ENCODE measurements at regions not wholly inside any gene's neighbourhood (a gene's known extent, or its start where the extent isn't known, plus 50 kb on each side); places are given as distances from the start of the nearest gene placed in this dataset.

GRCh38 chr22:47788461-47788860 lies 1026.0 kb downstream of the TBC1D22A start:
- DNase-seq (ENCODE audit: low read depth, low spot score) = no peak

DNA sequence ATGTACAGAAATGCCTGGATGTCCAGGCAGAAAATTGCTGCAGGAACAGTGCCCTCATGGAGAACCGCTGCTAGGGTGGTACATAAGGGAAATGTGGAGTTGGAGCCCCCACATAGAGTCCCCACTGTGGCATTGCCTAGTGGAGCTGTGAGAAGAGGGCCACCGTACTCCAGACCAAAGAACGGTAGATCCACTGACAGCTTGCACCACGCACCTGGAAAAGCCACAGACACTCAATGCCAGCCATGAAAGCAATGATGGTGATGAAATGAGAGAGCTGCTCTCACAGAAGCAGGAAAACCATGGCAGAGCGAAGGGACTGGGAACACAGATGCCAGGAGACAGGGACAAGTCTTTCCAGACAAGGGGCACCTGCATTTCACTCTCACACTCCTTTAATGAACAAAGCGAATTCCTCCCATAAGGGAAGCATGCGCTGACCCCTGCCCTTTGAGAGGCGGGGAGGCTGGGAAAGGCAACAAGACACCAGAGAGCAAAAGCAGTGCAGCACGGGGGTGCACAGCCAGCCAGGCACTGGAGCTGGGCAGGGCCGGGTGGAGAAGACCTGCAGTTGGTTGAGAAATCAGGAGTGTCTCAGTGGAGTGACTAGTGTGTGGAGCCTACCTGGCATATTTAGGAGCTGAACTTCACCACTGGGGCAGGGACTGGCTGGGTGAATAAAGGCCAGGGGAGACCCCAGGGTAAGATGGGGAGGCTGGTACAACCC lies 1025.2 kb downstream of the TBC1D22A start:
- DNase-seq (ENCODE audit: low read depth, low spot score) = no peak

DNA sequence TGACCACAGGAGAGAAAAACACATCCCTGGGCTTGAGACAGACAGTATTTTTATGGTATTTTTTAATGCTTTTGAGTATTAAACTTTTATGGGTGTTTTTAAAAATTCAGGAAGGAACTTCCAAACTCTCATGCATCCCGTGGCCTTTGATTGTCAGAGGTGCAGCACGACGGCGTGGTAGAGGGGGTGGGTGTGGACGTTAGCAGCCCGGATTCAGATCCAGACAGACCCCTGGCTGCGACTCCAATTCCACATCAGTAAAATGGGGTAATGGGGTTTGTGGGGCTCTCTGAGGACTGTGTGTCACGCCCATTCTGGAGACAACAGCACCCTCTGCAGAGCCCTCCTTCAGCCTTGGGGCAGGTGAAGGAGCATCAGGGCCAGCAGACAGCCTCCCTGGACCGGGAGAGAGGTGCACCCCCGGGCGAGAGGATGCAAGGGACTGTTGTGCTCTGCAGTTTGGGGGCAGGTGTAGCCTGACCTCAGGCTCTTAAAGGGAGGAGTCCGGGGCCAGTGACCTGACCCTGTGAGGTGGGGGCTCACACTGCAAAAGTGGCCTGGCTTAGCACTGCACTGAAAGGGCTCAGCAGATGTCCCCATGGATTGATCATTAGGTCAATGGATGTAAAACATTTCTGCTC lies 1024.3 kb downstream of the TBC1D22A start:
- DNase-seq (ENCODE audit: low read depth, low spot score) = no peak

DNA sequence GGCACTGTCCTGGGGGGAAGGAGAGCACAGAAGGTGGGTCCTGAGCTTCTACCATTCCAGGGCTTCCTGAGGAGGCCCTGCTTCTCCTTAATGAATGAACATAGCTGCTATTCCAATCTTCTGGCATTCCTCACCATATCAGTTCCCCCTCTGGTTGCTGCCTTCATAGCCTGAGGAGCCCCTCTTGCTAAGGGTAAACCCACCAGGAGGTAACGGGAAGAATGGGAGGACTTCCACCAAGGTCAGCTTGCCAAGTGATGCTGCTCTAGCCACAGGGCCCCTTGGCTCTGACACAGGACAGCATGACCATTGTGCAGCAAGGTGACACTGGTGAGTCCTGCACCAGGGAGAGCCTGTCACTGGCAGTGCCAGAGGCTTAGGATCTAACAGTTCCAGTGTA lies 1022.5 kb downstream of the TBC1D22A start:
- no peak for DNase-seq (ENCODE audit: low read depth, low spot score)

DNA sequence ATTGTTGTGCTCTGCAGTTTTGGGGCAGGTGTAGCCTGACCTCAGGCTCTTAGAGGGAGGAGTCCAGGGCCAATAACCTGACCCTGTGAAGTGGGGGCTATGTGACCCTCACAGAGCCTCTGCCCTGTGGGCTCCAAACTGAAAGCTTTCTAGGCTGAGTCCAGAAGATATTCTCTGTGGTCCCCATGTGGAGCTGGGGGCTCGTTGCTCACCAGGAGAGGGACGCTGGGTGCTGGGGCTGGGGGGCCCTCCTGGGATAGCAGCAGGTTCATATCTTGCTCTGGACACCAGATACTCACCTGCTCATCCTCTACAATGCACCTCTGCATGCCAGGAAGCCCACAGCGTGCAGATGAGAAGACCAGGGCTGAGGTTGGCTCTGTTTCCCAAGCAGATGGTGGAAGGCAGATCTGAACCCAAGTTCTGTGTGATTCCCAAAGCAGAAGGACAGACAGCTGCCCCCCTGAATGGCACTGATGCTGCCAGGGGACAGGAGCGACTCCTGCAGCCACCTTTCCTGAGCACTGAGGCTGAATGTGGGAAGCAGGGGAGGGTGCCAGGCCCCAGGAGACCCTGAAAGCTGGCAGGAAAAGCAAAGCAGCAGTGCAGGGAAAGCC lies 1022.0 kb downstream of the TBC1D22A start:
- no peak for DNase-seq (ENCODE audit: low read depth, low spot score)

- DNase-seq (ENCODE audit: low read depth, low spot score) = no peak
Measured at GRCh38 chr22:47783433-47784366, 1021.2 kb downstream of the TBC1D22A start.

DNA sequence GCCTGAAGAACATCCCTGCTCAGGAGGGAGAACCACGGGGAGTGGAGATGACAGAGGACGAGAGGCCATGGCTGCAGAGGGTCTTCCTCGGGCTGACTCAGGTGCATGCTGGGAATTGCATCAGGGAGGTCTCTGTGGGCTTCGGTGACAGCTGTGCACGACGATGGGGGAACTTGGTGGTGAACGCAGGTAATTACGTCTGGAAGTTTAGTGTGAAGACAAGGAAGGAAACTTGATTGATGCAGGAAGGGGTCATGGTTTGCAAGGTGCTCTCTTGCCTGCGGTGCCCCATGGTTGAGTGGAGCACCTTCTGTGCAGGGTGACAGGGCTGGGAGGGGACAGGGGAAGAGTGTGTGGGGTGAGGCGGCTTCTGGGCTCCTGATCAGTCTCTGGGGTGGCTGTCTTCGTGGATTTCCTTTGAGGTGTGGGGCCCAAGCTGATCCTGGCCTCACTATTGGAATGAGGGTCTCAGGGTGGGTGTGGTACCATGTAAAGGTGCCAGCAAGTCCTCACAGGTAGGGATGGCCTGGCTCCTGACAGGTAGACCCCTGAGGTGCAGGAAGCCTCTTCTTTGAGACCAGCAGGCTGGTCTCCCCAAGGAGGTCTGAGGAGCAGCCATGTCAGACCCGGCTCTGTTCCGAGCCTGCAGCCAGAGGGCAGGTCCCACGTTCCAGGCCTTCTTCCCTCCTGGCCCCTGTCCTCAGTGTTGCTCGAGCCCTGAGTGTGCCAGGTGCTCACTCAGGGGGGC lies 1020.1 kb downstream of the TBC1D22A start:
- no peak for DNase-seq (ENCODE audit: low read depth, low spot score)

DNA sequence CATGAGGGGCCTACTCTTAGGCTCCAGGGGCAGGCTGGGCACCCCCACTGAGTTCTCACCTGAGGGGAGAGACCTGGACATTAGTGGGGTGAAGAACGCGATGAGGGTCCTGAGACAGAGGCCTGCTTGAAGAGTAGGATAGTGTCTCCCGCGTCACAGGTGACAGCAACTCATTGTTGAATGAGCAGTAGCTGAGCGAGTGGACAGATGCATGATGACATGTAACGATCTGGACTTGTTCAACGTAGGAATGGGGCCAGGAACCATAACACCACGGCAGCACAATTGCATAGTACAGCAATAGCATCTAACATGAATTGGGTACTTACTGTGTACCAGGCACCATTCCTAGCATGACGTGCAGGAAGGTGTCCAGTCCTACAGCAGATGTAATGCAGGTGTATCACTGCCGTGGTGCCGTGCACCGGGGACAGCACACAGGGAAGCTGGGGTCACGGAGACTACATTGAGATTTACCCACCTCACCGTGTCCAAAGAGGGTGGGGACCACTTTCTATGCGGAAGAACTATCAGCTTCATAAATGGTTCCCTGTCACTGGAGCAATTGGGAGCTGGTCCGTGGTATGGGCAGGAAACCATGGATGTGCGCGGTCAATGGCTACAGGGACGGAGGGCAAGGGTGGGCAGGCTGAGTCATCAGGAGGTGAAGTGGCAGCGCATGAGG lies 1019.1 kb downstream of the TBC1D22A start:
- DNase-seq (ENCODE audit: low read depth, low spot score) = no peak

DNA sequence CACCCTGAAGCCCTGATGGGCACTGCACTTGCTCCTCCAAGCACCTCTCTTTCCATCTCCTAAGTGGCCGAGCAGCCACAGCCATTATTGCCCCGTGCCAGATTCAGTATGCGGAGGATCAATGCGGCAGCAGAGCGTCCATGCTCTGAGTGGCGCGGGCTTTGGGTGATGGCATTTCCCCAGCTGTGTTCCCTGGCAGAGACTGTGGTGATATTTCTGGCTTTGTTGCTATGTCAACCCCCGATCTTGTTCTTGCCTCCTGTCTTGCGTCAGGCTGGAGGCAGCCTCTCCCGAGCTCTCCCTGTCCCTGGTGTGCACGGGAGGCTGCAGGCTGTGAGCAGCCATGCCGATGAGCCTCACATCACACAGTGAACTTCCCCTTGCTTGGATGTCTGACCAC lies 1018.6 kb downstream of the TBC1D22A start:
- no peak for DNase-seq (ENCODE audit: low read depth, low spot score)

- no peak for DNase-seq (ENCODE audit: low read depth, low spot score)
Measured at GRCh38 chr22:47780281-47780875, 1017.9 kb downstream of the TBC1D22A start.

DNA sequence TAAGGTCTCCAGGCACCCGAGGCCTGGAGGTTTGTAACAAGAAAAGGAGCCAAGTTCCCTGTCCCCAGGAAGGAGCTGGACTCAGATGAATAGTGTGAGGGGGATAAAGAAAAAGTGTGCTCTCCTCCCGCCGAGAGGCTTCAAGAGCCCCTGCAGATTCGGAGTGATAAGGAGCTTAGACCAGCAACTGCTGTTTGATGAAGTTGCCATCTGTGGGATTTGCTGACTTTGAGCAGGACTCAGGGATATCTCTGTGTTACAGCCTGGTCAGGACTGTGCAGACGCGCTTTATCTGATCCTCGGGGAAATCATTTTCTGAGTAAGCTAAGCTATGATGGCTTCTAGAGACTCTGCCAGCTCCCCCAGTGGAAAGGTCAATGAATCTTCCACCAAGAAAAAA lies 1017.0 kb downstream of the TBC1D22A start:
- no peak for DNase-seq (ENCODE audit: low read depth, low spot score)

DNA sequence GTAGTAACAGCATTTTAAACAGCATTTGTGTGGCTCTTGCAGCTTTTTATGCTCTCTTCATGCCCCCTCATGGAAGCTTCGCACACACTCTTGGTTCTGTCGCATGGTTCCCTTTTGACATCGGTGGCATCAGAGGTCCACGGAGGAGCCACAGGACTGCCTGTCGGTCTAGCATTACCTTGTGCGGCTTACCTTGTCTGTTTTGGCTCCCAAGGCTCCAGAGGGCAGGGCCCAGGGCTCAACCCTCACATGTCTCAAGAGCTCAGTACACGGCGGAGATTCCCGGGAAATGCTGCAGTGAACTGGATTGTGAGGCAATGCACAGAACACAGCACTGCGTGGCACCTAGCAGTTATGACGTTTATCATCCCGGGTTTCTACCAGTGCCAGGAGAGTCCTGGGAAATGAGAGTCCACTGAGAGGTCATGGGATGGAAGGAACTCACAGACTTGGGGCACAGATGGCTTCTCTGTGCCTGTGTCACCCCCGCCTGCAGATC lies 1015.8 kb downstream of the TBC1D22A start:
- no peak for DNase-seq (ENCODE audit: low read depth, low spot score)

DNA sequence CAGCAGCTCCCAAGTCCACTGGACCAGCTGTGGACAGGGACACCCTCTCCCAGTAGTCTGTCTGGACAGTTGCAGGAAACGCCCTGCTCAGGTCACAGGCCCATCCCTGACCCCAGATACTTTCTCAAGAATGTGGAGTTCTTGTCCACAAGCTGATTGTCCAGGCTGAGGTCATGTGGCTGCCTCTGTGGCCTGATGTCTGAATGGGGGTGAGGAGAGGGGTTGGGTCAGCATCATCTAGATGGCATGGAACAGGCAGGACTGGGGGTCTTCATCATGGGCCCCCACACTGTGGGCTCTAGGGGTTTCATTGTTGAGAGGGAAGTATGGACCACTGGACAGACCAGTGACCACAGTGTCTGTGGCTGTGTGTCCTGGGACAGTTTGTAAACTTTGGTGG lies 1015.0 kb downstream of the TBC1D22A start:
- no peak for DNase-seq (ENCODE audit: low read depth, low spot score)

GRCh38 chr22:47776329-47776728 lies 1013.9 kb downstream of the TBC1D22A start:
- no peak for DNase-seq (ENCODE audit: low read depth, low spot score)

DNA sequence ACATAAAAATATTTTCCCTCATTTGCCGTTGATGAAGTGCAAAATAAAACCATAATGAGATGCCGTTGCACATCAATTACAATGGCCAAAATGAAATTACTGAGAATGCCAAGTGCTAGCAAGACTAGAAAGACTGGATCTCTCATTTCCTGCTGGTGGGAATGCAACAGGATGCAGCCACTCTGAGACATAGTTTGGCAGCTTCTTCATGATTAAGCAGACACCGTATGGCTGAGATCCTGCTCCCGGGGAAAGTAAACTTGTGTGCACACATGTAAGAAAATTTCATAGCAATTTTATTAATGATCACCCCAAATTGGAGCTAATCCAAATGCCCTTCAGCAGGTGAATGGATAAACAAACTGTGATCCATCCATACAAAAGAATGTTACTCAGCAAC lies 1013.2 kb downstream of the TBC1D22A start:
- no peak for DNase-seq (ENCODE audit: low read depth, low spot score)

DNA sequence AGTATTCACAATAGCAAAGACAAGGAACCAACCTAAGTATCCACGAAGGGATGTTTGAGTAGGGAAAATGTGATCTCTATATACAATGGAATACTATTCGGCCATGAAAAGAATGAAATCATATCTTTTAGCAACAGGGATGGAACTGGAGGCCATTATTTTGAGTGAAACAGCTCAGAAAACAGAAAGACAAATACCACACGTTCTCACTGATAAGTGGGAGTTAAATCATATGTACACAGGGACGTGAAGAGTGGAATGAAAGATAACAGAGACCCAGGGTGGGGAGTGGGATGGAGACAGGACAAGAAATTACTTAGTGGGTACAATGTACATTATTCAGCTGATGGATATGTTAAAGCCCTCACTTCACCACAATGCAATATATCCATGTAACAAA lies 1012.7 kb downstream of the TBC1D22A start:
- DNase-seq (ENCODE audit: low read depth, low spot score) = no peak

DNA sequence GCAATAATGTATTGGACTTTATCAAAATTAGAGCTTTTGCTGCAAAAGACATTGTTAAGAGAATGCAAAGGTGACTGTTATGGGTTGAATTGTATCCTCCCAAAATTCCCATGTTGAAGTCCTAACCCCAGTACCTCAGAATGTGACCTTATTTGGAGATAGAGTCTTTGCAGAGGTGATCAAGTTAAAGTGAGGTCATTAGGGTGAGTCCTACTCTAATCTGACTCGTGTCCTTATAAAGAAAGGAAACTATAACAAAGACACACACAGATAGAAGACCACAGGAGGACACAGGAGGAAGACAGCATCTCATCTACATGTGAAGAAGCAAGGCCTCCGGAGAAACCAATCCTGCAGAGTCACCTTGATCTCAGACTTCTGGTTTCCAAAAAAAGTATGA lies 1011.2 kb downstream of the TBC1D22A start:
- no peak for DNase-seq (ENCODE audit: low read depth, low spot score)

DNA sequence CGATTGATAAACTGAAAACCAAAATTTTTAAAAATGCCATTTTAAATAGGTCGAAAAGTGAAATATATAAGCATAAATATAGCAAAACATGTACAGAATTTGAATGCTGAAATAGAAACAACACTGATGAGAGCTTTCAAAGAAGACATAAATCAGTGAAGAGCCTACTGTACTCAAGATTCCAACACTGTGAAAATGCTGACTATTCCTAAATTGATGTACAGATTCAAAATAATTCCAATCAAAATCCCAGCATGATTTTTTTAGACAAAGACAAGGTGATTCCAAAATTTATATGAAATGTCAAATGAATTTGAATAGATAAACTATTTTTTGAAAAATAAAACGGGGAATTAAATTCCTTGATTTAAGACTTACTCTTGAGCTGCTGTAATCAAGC lies 1010.4 kb downstream of the TBC1D22A start:
- DNase-seq (ENCODE audit: low read depth, low spot score) = no peak

GRCh38 chr22:47769652-47770051 lies 1007.2 kb downstream of the TBC1D22A start:
- DNase-seq (ENCODE audit: low read depth, low spot score) = no peak

- DNase-seq (ENCODE audit: low read depth, low spot score) = no peak
Measured at GRCh38 chr22:47768027-47768426, 1005.6 kb downstream of the TBC1D22A start.
